Pulmonary artery endothelial cell (primary cell): ENCODE measurements at regions not wholly inside any gene's neighbourhood (a gene's known extent, or its start where the extent isn't known, plus 50 kb on each side); places are given as distances from the start of the nearest gene placed in this dataset.
"Not testable (repeated sequence)": the region's sequence is repeated elsewhere in the genome, so short reads cannot be mapped to it uniquely, and the experiment has no call there.

Source experiments
- DNase-seq: peaks from one replicate; pipeline ENCODE4 v3.0.0-alpha.2; 2011; ENCODE audit warnings: low read depth, low spot score

GRCh38 chr18:10119528-10119927 lies 205.7 kb downstream of the VAPA start:
- no peak for DNase-seq

- no peak for DNase-seq
Observed at GRCh38 chr18:10119991-10120390, 206.2 kb downstream of the VAPA start.

- no peak for DNase-seq
Observed at GRCh38 chr18:10120622-10121021, 206.8 kb downstream of the VAPA start.

- DNase-seq, result no peak
Observed at GRCh38 chr18:10121028-10121427, 207.2 kb downstream of the VAPA start.

- no peak for DNase-seq
Observed at GRCh38 chr18:10121786-10122515, 208.1 kb downstream of the VAPA start.

- DNase-seq, result no peak
Observed at GRCh38 chr18:10122988-10123950, 209.5 kb downstream of the VAPA start.

GRCh38 chr18:10124071-10124470 lies 210.3 kb downstream of the VAPA start:
- no peak for DNase-seq

- no peak for DNase-seq
Observed at GRCh38 chr18:10124557-10124956, 210.7 kb downstream of the VAPA start.

GRCh38 chr18:10124967-10125366 lies 211.2 kb downstream of the VAPA start:
- DNase-seq, result no peak

GRCh38 chr18:10127729-10128128 lies 213.9 kb downstream of the VAPA start:
- no peak for DNase-seq

GRCh38 chr18:10128921-10129501 lies 215.2 kb downstream of the VAPA start:
- DNase-seq, result no peak

GRCh38 chr18:10130606-10131005 lies 216.8 kb downstream of the VAPA start:
- no peak for DNase-seq

GRCh38 chr18:10131081-10131459 lies 217.3 kb downstream of the VAPA start:
- no peak for DNase-seq

GRCh38 chr18:10131460-10132395 lies 217.9 kb downstream of the VAPA start:
- no peak for DNase-seq

GRCh38 chr18:10133516-10133915 lies 219.7 kb downstream of the VAPA start:
- DNase-seq, result no peak

GRCh38 chr18:10134204-10134603 lies 220.4 kb downstream of the VAPA start:
- no peak for DNase-seq

- DNase-seq, result not testable (repeated sequence)
Observed at GRCh38 chr18:10134749-10135148, 220.9 kb downstream of the VAPA start.

GRCh38 chr18:10135302-10135926 lies 221.6 kb downstream of the VAPA start:
- DNase-seq, result no peak

GRCh38 chr18:10138719-10139118 lies 224.9 kb downstream of the VAPA start:
- no peak for DNase-seq

- no peak for DNase-seq
Observed at GRCh38 chr18:10139783-10140410, 226.1 kb downstream of the VAPA start.
